Sigmoid colon (tissue), 6 donors: ENCODE measurements at regions not wholly inside any gene's neighbourhood (a gene's known extent, or its start where the extent isn't known, plus 50 kb on each side); places are given as distances from the start of the nearest gene placed in this dataset.

ENCODE experiments used
- DNase-seq: peaks from one replicate; pipeline ENCODE4 v3.0.0-alpha.2; 2019
- H3K27ac ChIP-seq, 4 donors: fragments of 200-600 bp; sonication (generic); one replicate each; pipeline ENCODE4 v1.5.1; 2016 to 2019; ENCODE audit warnings: mild to moderate bottlenecking in 1 of 4
- H3K27me3 ChIP-seq, 3 donors: fragments of 200-600 bp; sonication (generic); one replicate each; pipeline ENCODE4 v1.5.1; 2019; ENCODE audit warnings: mild to moderate bottlenecking in 1 of 3
- H3K36me3 ChIP-seq, 4 donors: fragments of 200-600 bp; sonication (generic); one replicate each; pipeline ENCODE4 v1.5.1; 2016 to 2019
- H3K4me1 ChIP-seq, 4 donors: fragments of 200-600 bp; sonication (generic); one replicate each; pipeline ENCODE4 v1.5.1; 2017 to 2019
- H3K4me3 ChIP-seq, 4 donors: fragments of 200-600 bp; sonication (generic); one replicate each; pipeline ENCODE4 v1.5.1; 2017 to 2019; ENCODE audit warnings: mild to moderate bottlenecking in 2 of 4, moderate library complexity in 1 of 4
- H3K9me3 ChIP-seq, 4 donors: fragments of 200-600 bp in 3 of 4; sonication (generic) in 3 of 4; one replicate each; pipeline versions ENCODE4 v1.5.1 to v1.6.1; 2013 to 2019
- CTCF ChIP-seq, 4 experiments: fragments of 450-650 bp in 3 of 4; fragments of 200-600 bp in 1 of 4; IDR thresholded peaks; one replicate each; pipeline ENCODE4 v1.5.1; 2016 to 2019; ENCODE audit warnings: antibody characterized with exemption in 4 of 4, mild to moderate bottlenecking in 3 of 4, moderate library complexity in 2 of 4
- EP300 ChIP-seq, 4 donors: sonication (generic); formaldehyde crosslinking; IDR thresholded peaks; one replicate each; pipeline ENCODE4 v1.6.1; 2017; ENCODE audit warnings: antibody characterized with exemption in 4 of 4
- POLR2A ChIP-seq, 2 donors: fragments of 450-650 bp; IDR thresholded peaks; one replicate each; pipeline ENCODE4 v1.6.1; 2016; ENCODE audit warnings: antibody characterized with exemption in 2 of 2, mild to moderate bottlenecking in 2 of 2, moderate library complexity in 2 of 2
- POLR2AphosphoS5 ChIP-seq, 4 donors: sonication (generic); formaldehyde crosslinking; IDR thresholded peaks; one replicate each; pipeline ENCODE4 v1.6.1; 2017; ENCODE audit warnings: antibody characterized with exemption in 4 of 4
- WGBS, 2 donors: extraction: QIAGEN DNeasy Blood & Tissue Kit; methylation state at CpG; one replicate each; pipeline ENCODE4 v1.1.7; 2013; 5-methylcytosine and 5-hydroxymethylcytosine counted together
- intact Hi-C: fragments of 100-400 bp; cut with DNase I; formaldehyde crosslinking; loops from one replicate; pipeline ENCODE4 v1.15.1; 2023
- donor health status: healthy with polysubstance abuse.
- donor health status: healthy.

DNA sequence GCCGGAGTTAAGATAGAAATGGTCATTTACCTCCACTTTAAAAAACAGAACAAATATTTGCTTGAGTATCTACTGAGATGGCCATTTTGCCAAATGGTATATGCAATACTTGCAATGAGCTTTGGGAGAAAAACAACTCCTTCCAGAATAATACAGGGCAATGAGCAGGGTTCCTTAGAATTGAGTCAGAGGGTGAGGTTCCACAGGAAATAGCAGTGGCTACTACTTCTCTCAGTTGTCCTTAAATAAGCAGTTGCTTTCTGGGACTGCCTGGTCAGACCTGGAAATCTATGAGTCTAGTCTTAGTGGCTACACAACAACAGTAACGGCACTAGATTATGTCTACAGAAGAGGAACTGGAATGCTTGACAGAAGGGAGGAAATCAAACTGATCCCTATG is 80.9 kb upstream of the CCDC85A start:
- Histone ChIP-seq H3K4me3 (no peak overlapping the region), H3K27me3 (no peaks in the 10 kb centered on the region), H3K36me3 (no peaks in the 10 kb centered on the region), H3K4me1 (no peaks in the 10 kb centered on the region), H3K27ac (no peak overlapping the region), H3K9me3 (no peaks in the 10 kb centered on the region)
- intact Hi-C loops, result no loop called here
- WGBS, 2 donors, result 83 to 90% methylated on average over 2 of the region's 2 CpGs
- TF ChIP-seq CTCF (IDR thresholded peaks at IDR 0.05) (no peak), POLR2A (IDR thresholded peaks at IDR 0.05) (no peak), POLR2AphosphoS5 (IDR thresholded peaks at IDR 0.05) (no peak), EP300 (IDR thresholded peaks at IDR 0.05) (no peak)
- DNase-seq, result no peak

DNA sequence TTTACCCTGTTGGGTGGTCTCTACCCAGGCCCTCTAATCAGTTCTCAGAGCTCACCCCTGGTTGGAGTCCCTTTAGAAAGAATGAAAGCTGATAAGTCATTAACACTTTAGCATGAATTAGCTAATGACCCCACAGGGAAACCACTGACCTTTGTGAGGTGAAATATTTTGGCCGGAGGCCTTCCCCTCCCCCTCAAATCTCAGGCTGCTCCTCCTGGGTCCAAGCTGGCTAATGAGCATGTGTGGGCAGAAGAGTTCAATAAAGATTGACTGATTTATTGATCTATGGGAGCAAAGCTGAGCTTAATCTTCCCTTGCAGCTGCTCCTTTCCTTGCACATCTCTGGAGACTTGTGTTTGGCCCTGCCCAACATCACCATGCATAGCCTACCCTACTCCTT is 78.8 kb upstream of the CCDC85A start:
- intact Hi-C loops, result no loop called here
- H3K4me1 ChIP-seq, result no peaks in the 10 kb centered on the region
- H3K36me3 ChIP-seq, result no peaks in the 10 kb centered on the region
- no peak for DNase-seq
- TF ChIP-seq CTCF (IDR thresholded peaks at IDR 0.05) (no peak), POLR2AphosphoS5 (IDR thresholded peaks at IDR 0.05) (no peak), POLR2A (IDR thresholded peaks at IDR 0.05) (no peak), EP300 (IDR thresholded peaks at IDR 0.05) (no peak)
- 82 to 92% methylated on average over 1 of the region's 1 CpG for WGBS, 2 donors
- H3K27me3 ChIP-seq, result no peaks in the 10 kb centered on the region
- H3K27ac ChIP-seq, result no peak overlapping the region
- H3K9me3 ChIP-seq, result no peaks in the 10 kb centered on the region
- no peak overlapping the region for H3K4me3 ChIP-seq

DNA sequence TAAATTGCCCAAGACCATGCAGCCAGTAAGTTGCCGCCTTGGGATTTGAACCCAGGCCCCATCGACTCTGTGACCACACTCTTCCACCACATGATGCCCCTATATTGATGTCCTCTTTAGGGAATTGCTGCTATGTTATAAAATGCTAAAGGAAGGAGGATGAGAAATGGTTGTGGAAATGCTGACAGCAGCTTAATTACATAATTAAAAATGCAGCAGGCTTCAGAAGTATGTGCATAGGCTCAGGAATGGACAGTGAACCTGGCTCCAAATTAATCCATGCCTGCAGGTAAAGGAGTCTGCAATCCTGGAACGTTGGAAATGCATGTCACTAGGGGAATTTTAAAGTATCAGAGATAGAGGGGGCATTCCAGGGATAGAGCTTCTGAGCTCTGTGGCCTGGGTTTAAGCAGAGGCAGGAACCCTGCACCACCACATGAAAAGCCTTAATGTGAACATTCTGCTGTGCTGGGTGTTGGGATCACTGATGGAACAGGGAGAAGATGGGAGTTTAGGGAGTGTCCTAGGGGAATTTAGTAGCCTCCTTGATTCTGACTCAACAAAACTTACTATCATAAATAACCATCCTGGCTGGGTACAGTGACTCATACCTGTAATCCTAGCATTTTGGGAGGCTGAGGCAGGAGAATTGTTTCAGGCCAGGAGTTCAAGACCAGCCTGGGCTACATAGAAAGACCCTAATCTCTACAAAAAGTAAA is 76.1 kb upstream of the CCDC85A start:
- H3K4me1 ChIP-seq, result no peaks in the 10 kb centered on the region
- no peaks in the 10 kb centered on the region for H3K36me3 ChIP-seq
- no peak for DNase-seq
- no peaks in the 10 kb centered on the region for H3K9me3 ChIP-seq
- intact Hi-C loops, result no loop called here
- no peaks in the 10 kb centered on the region for H3K27me3 ChIP-seq
- TF ChIP-seq POLR2AphosphoS5 (IDR thresholded peaks at IDR 0.05) (no peak), EP300 (IDR thresholded peaks at IDR 0.05) (no peak), CTCF (IDR thresholded peaks at IDR 0.05) (no peak), POLR2A (IDR thresholded peaks at IDR 0.05) (no peak)
- H3K4me3 ChIP-seq, result no peak overlapping the region
- no peak overlapping the region for H3K27ac ChIP-seq
- 67 to 76% methylated on average over 3 of the region's 3 CpGs for WGBS, 2 donors

- no peaks in the 10 kb centered on the region for H3K27me3 ChIP-seq
- H3K9me3 ChIP-seq, result no peaks in the 10 kb centered on the region
- 37 to 47% methylated on average over 2 of the region's 2 CpGs for WGBS, 2 donors
Observed at GRCh38 chr2:56108806-56109205, 75.0 kb upstream of the CCDC85A start.

More at GRCh38 chr2:56108806-56109205, 75.0 kb upstream of the CCDC85A start:
- Histone ChIP-seq H3K36me3 (no peaks in the 10 kb centered on the region), H3K4me3 (no peak overlapping the region), H3K4me1 (no peaks in the 10 kb centered on the region), H3K27ac (no peak overlapping the region)
- DNase-seq, result no peak
- intact Hi-C loops, result no loop called here
- no peak for TF ChIP-seq POLR2A (IDR thresholded peaks at IDR 0.05)
- no peak for TF ChIP-seq POLR2AphosphoS5 (IDR thresholded peaks at IDR 0.05)
- TF ChIP-seq CTCF (IDR thresholded peaks at IDR 0.05), result no peak
- no peak for TF ChIP-seq EP300 (IDR thresholded peaks at IDR 0.05)
